Activated B cell treated with CpG ODN at 0.5 μM for 24 hours (primary cell): ENCODE measurements at regions not wholly inside any gene's neighbourhood (a gene's known extent, or its start where the extent isn't known, plus 50 kb on each side); places are given as distances from the start of the nearest gene placed in this dataset.

Source experiments
- ATAC-seq: fragments of 200-7000 bp; cut with Tn5 transposase; one replicate; pipeline ENCODE4 v1.10.0; 2021; ENCODE audit warnings: low read depth, mild to moderate bottlenecking, moderate library complexity
- CTCF ChIA-PET: fragments of 350-600 bp; sonication (Branson Sonifier 250); formaldehyde crosslinking; loops from one replicate; lab custom pipeline; 2021; ENCODE audit warnings: antibody characterized with exemption; lab: Charles Lee
- POLR2A ChIA-PET: fragments of 350-600 bp; sonication (Branson Sonifier 250); formaldehyde crosslinking; loops from one replicate; lab custom pipeline; 2021; ENCODE audit warnings: antibody characterized with exemption; lab: Charles Lee
- DNase-seq: peaks from one replicate; pipeline ENCODE4 v3.0.0; 2022
- H3K27ac Mint-ChIP-seq: one replicate; pipeline ENCODE4 v1.8.0; 2020; ENCODE audit warnings: mixed read lengths
- H3K27me3 Mint-ChIP-seq: one replicate; pipeline ENCODE4 v1.8.0; 2021; ENCODE audit warnings: mixed read lengths
- H3K36me3 Mint-ChIP-seq: one replicate; pipeline ENCODE4 v1.8.0; 2021; ENCODE audit warnings: low read depth, mixed read lengths
- H3K4me1 Mint-ChIP-seq: one replicate; pipeline ENCODE4 v1.8.0; 2021; ENCODE audit warnings: mixed read lengths
- H3K4me3 Mint-ChIP-seq: one replicate; pipeline ENCODE4 v1.8.0; 2020; ENCODE audit warnings: mild to moderate bottlenecking, mixed read lengths
- H3K9me3 Mint-ChIP-seq: one replicate; pipeline ENCODE4 v1.8.0; 2020; ENCODE audit warnings: mixed read lengths
- intact Hi-C: fragments of 100-400 bp; cut with micrococcal nuclease; formaldehyde crosslinking; loops from one replicate; pipeline ENCODE4 v1.15.1; 2024
- TF ChIP-seq, protein P1 (sequence below): fragments of 200-600 bp; IDR thresholded peaks from one replicate; pipeline ENCODE4 v1.8.0; 2022; ENCODE audit warnings: antibody characterized with exemption, mild to moderate bottlenecking

DNA sequence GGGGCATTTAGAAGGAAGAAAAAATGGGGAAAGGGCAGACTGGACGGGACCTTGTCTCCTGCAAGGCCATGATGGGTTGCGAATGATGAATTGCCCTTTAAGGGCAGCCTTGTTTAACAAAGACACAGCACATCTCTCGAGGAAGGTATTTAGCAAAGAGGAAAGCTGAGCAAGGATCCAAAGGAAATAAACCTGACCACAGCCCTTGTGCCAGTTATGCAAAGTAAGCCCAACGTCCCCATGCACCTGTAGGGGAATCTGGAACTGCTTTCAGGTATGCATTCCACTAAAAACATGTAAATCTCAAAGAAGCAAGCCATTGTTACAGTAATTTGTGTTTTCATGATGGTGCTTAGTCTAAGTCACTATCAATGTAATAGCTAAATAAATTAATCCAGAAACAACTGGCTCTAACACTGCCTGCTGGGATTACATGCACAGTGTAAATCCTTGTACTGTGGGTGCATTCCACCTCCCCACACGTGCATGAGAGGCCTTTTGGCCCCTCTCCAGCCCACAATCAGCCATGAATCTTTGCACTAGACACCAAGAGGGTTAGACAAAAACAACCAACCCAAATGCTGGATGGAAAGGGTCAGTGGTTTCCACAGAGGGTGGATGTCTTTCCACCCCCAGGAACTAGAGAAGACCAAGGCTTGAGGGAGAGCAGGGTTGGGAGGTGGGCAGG is 228.8 kb upstream of the KAZN start:
- CTCF ChIA-PET: no interaction called here
- peaks cover 5% of the 10 kb centered on the region for H3K27me3 Mint-ChIP-seq
- ATAC-seq: no peak
- H3K4me3 Mint-ChIP-seq: no peak overlapping the region
- no peak overlapping the region for H3K27ac Mint-ChIP-seq
- intact Hi-C loops: no loop called here
- POLR2A ChIA-PET: no interaction called here
- DNase-seq: no peak
- H3K36me3 Mint-ChIP-seq: no peaks in the 10 kb centered on the region
- TF ChIP-seq, protein P1, sequence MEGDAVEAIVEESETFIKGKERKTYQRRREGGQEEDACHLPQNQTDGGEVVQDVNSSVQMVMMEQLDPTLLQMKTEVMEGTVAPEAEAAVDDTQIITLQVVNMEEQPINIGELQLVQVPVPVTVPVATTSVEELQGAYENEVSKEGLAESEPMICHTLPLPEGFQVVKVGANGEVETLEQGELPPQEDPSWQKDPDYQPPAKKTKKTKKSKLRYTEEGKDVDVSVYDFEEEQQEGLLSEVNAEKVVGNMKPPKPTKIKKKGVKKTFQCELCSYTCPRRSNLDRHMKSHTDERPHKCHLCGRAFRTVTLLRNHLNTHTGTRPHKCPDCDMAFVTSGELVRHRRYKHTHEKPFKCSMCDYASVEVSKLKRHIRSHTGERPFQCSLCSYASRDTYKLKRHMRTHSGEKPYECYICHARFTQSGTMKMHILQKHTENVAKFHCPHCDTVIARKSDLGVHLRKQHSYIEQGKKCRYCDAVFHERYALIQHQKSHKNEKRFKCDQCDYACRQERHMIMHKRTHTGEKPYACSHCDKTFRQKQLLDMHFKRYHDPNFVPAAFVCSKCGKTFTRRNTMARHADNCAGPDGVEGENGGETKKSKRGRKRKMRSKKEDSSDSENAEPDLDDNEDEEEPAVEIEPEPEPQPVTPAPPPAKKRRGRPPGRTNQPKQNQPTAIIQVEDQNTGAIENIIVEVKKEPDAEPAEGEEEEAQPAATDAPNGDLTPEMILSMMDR: no peak
- no peaks in the 10 kb centered on the region for H3K9me3 Mint-ChIP-seq
- no peaks in the 10 kb centered on the region for H3K4me1 Mint-ChIP-seq

DNA sequence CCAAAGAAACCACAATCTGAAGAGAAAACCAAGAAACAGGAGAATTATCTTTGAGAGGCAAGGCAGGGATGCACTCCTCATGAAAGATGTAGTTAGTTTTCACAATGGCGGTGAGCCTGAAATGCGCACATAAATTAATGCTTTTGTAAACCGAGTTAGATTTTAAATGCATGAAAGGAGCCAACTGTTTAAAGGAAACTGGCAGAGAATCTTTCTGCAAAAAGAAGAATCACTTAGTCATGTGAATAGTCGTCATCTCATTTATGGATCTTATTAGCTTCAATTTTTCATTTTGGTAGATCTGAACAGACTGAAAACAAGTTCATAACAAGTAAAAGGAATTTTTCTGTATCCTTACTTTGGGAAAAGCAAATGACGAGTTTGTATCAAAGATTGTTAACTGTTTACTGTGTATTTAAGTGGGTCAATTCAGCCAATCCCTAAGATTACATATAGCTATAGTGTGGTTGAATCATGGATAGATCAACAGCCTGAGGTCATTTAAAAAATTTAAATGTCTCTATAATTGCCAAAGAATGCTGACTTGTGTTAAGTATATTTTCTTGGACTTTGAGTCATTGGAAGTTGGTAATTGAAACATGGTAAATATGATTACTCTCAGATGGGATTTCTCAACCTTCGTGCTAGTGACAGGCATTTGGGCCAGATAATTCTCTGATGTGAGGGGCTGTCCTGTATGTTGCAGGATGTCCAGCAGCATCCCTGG is 226.6 kb upstream of the KAZN start:
- POLR2A ChIA-PET: no interaction called here
- no peaks in the 10 kb centered on the region for H3K4me1 Mint-ChIP-seq
- intact Hi-C loops: no loop called here
- CTCF ChIA-PET: no interaction called here
- TF ChIP-seq, protein P1: no peak
- ATAC-seq: no peak
- no peak overlapping the region for H3K27ac Mint-ChIP-seq
- no peak overlapping the region for H3K4me3 Mint-ChIP-seq
- no peaks in the 10 kb centered on the region for H3K36me3 Mint-ChIP-seq
- H3K9me3 Mint-ChIP-seq: no peaks in the 10 kb centered on the region
- peaks cover 3% of the 10 kb centered on the region for H3K27me3 Mint-ChIP-seq
- no peak for DNase-seq

DNA sequence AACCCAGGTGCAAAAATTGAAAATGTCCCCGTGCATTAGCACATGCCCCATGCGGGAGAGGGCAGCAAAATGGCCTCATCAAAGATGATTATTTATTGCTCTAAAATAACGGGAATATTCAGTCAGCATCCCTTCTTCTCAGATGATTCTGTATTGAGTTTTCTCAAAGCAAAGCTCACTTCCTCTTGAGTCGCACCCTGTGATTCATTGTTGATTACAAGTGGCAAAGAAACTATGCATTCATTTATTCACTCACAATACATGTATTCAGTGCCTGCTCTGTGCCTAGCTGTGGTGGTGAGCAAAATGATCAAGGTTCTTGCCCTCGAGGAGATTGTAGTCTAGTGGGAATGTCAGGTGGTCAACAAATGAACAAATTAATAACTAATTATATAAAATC is 226.0 kb upstream of the KAZN start:
- peaks cover 3% of the 10 kb centered on the region for H3K27me3 Mint-ChIP-seq
- intact Hi-C loops: no loop called here
- no peaks in the 10 kb centered on the region for H3K9me3 Mint-ChIP-seq
- ATAC-seq: no peak
- H3K27ac Mint-ChIP-seq: no peak overlapping the region
- POLR2A ChIA-PET: no interaction called here
- no peak overlapping the region for H3K4me3 Mint-ChIP-seq
- H3K36me3 Mint-ChIP-seq: no peaks in the 10 kb centered on the region
- no peaks in the 10 kb centered on the region for H3K4me1 Mint-ChIP-seq
- CTCF ChIA-PET: no interaction called here
- no peak for DNase-seq
- TF ChIP-seq, protein P1: no peak

DNA sequence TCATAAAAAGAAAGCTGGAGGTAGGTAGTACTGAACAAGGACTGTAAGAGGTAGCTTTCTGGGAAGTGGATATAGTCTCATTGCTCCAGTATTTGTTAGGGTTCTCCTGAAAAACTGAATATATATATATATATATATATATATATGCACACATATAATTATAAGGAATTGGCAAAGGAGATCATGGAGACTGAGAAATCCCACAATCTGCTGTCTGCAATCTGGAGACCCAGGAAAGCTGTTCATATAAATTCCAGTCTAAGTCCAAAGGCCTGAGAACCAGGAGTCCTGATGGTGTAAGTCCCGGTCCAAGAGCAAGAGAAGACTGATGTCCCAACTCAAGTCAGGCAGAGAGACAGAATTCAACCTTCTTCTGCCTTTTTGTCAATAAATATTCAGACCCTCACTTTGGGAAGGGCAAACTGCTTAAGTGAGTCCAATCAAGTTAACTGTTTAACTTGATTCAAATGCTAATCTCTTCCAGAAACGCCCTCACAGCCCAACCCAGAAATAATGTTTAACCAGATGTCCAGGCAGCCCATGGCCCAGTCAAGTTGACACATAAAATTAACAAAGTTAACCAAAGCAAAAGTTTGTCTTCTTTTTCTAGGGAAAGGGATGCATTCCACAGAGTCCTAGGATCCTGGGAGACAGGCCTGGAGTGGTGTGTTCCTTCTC is 225.3 kb upstream of the KAZN start:
- ATAC-seq (no peak), DNase-seq (no peak)
- CTCF ChIA-PET: no interaction called here
- TF ChIP-seq, protein P1: no peak
- Mint-ChIP-seq H3K9me3 (no peaks in the 10 kb centered on the region), H3K27ac (no peak overlapping the region), H3K4me3 (no peak overlapping the region), H3K36me3 (no peaks in the 10 kb centered on the region), H3K4me1 (no peaks in the 10 kb centered on the region), H3K27me3 (peaks cover 3% of the 10 kb centered on the region)
- intact Hi-C loops: no loop called here
- POLR2A ChIA-PET: no interaction called here

DNA sequence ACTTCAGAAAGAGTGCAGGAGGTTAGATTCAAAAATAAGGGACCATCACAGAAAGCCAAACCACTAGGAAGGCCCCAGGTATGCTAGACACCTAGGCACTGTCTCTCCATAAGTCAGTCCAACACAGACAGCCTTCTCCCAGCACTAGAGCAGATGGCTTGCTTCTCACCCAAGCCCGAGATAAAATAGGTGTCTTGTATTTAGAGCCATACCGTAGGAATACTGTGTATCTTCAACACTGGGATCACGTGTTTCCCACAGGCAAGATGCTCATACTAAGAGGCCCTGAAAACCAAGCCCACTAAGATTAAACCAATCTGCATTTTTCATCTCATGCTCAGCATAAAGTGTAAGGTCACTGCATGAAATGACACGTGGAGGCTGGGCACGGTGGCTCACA is 223.3 kb upstream of the KAZN start:
- intact Hi-C loops: no loop called here
- CTCF ChIA-PET: no interaction called here
- DNase-seq (no peak), ATAC-seq (no peak)
- TF ChIP-seq, protein P1: no peak
- Mint-ChIP-seq H3K9me3 (peaks cover 7% of the 10 kb centered on the region), H3K4me1 (no peaks in the 10 kb centered on the region), H3K27me3 (no peaks in the 10 kb centered on the region), H3K36me3 (no peaks in the 10 kb centered on the region), H3K4me3 (no peak overlapping the region), H3K27ac (no peak overlapping the region)
- POLR2A ChIA-PET: no interaction called here
